Aorta (tissue), 5 donors: ENCODE measurements at regions not wholly inside any gene's neighbourhood (a gene's known extent, or its start where the extent isn't known, plus 50 kb on each side); places are given as distances from the start of the nearest gene placed in this dataset.

Experiments
- ATAC-seq: fragments of 200-7000 bp; cut with Tn5 transposase; one replicate; pipeline ENCODE4 v1.9.1; 2022; ENCODE audit warnings: moderate library complexity; ENCODE audit not compliant: low FRiP score
- DNase-seq, 2 donors: peaks; one replicate each; pipeline ENCODE4 v3.0.0-alpha.2; 2020
- H3K27ac ChIP-seq, 2 donors: one replicate each; pipeline ENCODE4 v1.5.1; 2013; ENCODE audit warnings: low read length in 2 of 2, mild to moderate bottlenecking in 2 of 2, moderate library complexity in 2 of 2, control low read depth in 1 of 2, inconsistent platforms in 1 of 2, low read depth in 1 of 2
- H3K27me3 ChIP-seq, 2 donors: one replicate each; pipeline ENCODE4 v1.6.1; 2013; ENCODE audit warnings: control low read depth in 1 of 2, low read length in 1 of 2, mild to moderate bottlenecking in 1 of 2, moderate library complexity in 1 of 2; ENCODE audit not compliant: insufficient read depth in 2 of 2, control insufficient read depth in 1 of 2
- H3K36me3 ChIP-seq, 2 donors: one replicate each; pipeline ENCODE4 v1.6.1; 2013; ENCODE audit warnings: control low read depth in 1 of 2, low read length in 1 of 2, mild to moderate bottlenecking in 1 of 2; ENCODE audit not compliant: insufficient read depth in 2 of 2, control insufficient read depth in 1 of 2
- H3K4me1 ChIP-seq, 2 donors: one replicate each; pipeline ENCODE4 v1.6.1; 2013; ENCODE audit warnings: low read length in 2 of 2, control low read depth in 1 of 2, mild to moderate bottlenecking in 1 of 2, moderate library complexity in 1 of 2; ENCODE audit not compliant: insufficient read depth in 2 of 2, control insufficient read depth in 1 of 2
- H3K4me3 ChIP-seq, 2 donors: one replicate each; pipeline ENCODE4 v1.5.1; 2013; ENCODE audit warnings: low read length in 2 of 2, control low read depth in 1 of 2, mild to moderate bottlenecking in 1 of 2
- H3K9me3 ChIP-seq: one replicate; pipeline ENCODE4 v1.6.1; 2013; ENCODE audit warnings: mild to moderate bottlenecking, low read length; ENCODE audit not compliant: control insufficient read depth
- WGBS, 2 donors: extraction: QIAGEN DNeasy Blood & Tissue Kit; methylation state at CpG; one replicate each; pipeline ENCODE4 v1.1.7; 2013; 5-methylcytosine and 5-hydroxymethylcytosine counted together
- intact Hi-C, 2 donors: fragments of 100-400 bp; cut with DNase I; formaldehyde crosslinking; loops; one replicate each; pipeline versions ENCODE4 v1.14.2 to v1.15.0; 2022
- donor health status: healthy with polysubstance abuse.
- donor health status: Bipolar disorder and iron deficiency.
- donor health status: DM: no; HTN: no; CAD: no.
- donor health status: DM: no; HTN: no; CAD: no.
- donor health status: DM: yes; HTN: yes; CAD: no.

DNA sequence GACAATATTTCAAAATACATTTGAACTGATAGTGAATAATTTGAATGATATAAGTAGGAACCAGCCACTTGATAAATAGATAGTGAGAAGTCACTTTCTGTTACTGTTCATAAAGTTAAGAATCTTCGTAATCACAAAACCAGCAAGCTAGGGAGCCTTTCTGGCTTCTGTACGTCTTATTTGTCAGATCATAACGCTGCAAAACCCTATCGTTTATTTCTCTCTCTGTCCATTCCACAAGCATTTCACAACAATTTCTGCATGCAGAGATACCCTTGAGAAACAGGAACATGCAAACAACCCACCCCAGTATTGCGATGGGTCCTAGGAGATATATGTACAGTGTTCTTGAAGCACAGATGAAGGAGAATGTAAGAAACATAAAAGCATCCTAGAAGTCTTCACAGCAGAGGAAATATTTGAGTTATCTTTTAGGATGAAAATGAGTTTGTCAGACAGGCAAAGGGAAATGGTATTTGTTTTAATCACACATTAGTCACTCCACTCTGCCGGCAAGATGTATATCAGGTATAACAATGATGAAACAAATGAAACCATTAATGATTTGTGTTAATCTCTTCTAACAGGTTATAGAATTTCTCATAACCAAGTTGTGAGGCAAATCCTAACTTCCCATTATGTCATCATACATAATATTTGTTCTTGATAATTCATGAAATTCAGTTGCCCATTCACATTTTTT, 668.7 kb upstream of the FTMT start:
- H3K27me3 ChIP-seq = no peaks in the 10 kb centered on the region
- no peak for ATAC-seq
- 74 to 87% methylated on average over 6 of the region's 6 CpGs for WGBS, 2 donors
- no peak for DNase-seq
- H3K27ac ChIP-seq = no peak overlapping the region
- no peaks in the 10 kb centered on the region for H3K9me3 ChIP-seq
- no peak overlapping the region for H3K4me3 ChIP-seq
- intact Hi-C loops = no loop called here
- H3K36me3 ChIP-seq = no peaks in the 10 kb centered on the region
- no peaks in the 10 kb centered on the region for H3K4me1 ChIP-seq

DNA sequence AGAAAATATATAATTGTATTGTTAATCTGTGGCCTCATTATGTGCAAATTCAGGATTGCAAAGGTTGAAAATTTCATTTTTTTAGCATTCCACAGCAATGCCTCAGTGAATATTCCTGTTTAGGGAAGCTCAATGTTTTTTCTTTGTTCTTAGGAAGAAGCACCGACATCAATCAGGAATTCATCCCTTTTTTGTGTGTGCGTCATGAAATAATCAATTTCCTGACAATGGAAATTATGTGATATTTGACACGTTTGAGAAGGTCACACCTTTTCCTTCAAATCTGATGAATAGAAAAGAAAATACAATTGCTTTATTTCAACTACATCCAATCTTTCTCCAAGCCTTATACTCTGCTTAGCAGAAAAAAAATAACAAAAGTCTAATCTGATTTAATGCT, 662.8 kb upstream of the FTMT start:
- 72 to 79% methylated on average over 3 of the region's 3 CpGs for WGBS, 2 donors
- H3K27me3 ChIP-seq = no peaks in the 10 kb centered on the region
- no peaks in the 10 kb centered on the region for H3K9me3 ChIP-seq
- DNase-seq = no peak
- no peak overlapping the region for H3K27ac ChIP-seq
- H3K4me1 ChIP-seq = no peaks in the 10 kb centered on the region
- no peak overlapping the region for H3K4me3 ChIP-seq
- no peak for ATAC-seq
- no peaks in the 10 kb centered on the region for H3K36me3 ChIP-seq
- intact Hi-C loops = no loop called here

DNA sequence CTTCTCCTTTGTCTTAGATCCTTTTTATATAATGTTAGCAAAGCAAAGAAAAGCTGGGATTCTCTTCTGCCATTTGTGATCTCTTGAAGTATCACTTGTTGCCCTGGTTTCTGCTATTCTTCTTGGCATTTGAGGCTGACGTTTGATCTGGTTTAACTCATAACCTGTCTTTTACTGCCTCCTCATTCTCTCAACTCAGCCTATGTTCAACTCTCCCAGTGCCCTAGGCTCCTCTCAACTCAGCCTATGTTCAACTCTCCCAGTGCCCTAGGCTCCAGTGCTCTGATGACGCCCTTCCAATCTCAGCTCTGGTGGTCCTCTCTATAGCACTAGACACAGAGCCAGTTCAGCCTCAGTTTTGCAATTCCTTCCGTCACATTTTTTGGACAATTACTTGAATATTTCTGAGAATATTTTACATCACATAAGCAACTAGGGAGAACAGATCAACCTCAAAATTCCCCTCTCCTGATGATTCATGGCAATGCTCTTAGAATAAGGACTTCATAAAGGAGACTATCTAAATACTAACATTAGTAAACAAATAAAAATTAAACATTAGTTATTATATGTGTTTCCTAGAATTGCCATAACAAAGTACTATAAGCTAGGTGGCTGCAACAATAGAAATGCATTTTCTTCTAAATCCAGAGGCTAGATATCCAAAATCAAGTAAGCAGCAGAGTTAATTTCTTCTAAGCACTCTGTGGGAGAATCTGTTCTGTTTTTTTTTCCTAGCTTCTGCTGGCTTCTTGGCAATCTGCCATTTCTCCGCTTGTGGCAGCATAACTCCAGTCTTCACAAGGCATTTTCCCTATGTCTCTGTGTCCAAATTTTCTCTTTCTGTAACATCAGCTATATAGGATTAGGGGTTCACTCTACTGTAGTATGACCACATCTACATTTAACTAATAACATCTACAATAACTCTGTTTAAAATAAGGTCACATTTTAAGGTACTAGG, 662.1 kb upstream of the FTMT start:
- DNase-seq (no peak), ATAC-seq (no peak)
- intact Hi-C loops = no loop called here
- Histone ChIP-seq H3K4me1 (no peaks in the 10 kb centered on the region), H3K9me3 (no peaks in the 10 kb centered on the region), H3K27me3 (no peaks in the 10 kb centered on the region), H3K4me3 (no peak overlapping the region), H3K27ac (no peak overlapping the region), H3K36me3 (no peaks in the 10 kb centered on the region)
- 43 to 46% methylated on average over 4 of the region's 4 CpGs for WGBS, 2 donors

DNA sequence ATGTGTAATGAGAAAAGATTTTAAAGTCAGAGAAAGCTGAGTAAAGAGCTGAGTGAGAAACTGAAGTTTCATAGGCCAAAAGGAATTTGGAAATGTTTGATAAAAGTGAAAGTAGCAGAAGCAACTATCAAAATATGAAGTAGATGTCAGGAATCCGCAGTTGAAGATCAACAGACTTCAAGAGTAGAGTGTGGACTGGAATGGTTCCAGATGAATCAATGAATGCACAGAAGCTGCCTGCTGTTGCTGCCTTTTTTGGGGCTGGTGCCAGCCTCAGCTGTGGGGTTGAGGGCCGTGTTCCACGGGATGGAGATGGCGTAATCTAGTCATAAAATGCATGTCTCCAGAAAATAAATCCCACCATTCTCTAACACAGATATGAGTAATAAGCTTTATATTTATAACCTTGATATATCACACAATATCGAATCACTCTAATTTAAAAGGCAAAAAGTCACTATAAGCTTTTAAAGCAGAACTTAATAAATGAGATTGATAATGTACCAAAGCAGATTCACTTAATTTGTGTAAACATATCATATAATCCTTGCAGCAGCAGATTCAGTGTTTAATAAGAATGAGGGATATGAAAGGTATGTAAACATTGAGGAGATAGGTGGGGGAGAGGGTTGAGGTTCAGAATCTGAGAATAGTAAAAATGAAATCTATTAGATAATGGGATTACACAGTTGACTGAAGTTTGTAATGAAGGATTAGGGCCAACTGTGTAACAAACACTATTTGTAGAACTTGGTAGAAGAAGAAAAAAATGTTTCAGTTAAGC, 652.3 kb upstream of the FTMT start:
- H3K9me3 ChIP-seq = no peaks in the 10 kb centered on the region
- H3K4me1 ChIP-seq = no peaks in the 10 kb centered on the region
- no peaks in the 10 kb centered on the region for H3K27me3 ChIP-seq
- DNase-seq = no peak
- H3K27ac ChIP-seq = no peak overlapping the region
- H3K36me3 ChIP-seq = no peaks in the 10 kb centered on the region
- no peak overlapping the region for H3K4me3 ChIP-seq
- 67 to 74% methylated on average over 5 of the region's 5 CpGs for WGBS, 2 donors
- no peak for ATAC-seq
- intact Hi-C loops = no loop called here

DNA sequence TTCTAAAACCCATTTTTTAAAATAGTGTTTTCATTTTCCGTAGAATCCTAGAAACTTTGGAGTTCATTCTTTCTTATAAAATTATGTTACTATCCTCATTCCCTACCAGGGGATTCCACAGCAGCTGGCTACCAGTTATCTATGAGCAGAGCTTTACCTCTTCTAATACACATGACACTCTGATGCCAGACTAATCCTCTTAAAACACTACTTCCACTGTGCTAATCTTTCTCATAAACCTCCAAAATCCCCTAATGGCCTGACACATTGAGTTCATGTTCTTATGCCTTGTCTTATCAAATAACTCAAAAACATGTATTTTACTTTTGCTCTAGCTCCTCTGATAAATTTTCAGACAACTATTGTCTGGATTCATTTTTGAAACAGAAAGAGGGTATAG, 633.6 kb upstream of the FTMT start:
- H3K27ac ChIP-seq = no peak overlapping the region
- WGBS, 2 donors = 34 to 57% methylated on average over 1 of the region's 1 CpG
- no peaks in the 10 kb centered on the region for H3K36me3 ChIP-seq
- H3K4me1 ChIP-seq = no peaks in the 10 kb centered on the region
- H3K27me3 ChIP-seq = no peaks in the 10 kb centered on the region
- intact Hi-C loops = no loop called here
- no peak overlapping the region for H3K4me3 ChIP-seq
- DNase-seq (no peak), ATAC-seq (no peak)
- H3K9me3 ChIP-seq = peaks cover 2% of the 10 kb centered on the region

DNA sequence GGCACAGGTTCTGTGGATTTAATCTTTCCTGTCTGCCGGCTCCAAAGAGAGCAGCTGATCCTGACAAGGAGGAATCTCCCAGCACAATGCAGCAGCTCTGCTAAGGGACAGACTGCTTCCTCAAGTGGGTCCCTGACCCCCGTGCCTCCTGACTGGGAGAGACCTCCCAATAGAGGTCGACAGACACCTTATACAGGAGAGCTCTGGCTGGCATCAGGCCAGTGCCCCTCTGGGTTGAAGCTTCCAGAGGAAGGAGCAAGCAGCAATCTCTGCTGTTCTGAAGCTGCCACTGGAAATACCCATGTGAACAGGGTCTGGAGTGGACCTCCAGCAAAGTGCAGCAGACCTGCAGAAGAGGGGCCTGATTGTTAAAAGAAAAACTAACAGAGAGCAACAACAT, 630.2 kb upstream of the FTMT start:
- Histone ChIP-seq H3K4me1 (no peaks in the 10 kb centered on the region), H3K36me3 (no peaks in the 10 kb centered on the region), H3K27ac (no peak overlapping the region), H3K27me3 (no peaks in the 10 kb centered on the region), H3K4me3 (no peak overlapping the region), H3K9me3 (peaks cover 2% of the 10 kb centered on the region)
- intact Hi-C loops = no loop called here
- 85 to 92% methylated on average over 3 of the region's 3 CpGs for WGBS, 2 donors
- peak in 1 of 2 donors; percentile 9 for DNase-seq
- no peak for ATAC-seq

DNA sequence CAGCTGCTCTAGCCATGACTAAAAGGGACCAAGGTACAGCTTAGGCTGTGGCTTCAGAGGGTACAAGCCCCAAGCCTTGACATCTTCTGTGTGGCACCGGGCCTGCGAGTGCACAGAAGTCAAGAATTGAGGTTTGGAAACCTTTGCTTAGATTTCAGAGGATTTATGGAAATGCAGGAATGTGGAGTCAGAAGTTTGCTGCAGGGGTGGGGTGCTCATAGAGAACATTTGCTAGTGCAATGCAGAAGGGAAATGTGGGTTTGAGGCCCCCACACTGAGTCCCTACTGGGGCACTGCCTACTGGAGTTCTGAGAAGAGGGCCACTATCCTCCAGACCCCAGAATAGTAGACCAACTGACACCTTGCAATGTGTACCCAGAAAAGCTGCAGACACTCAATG, 624.9 kb upstream of the FTMT start:
- no peaks in the 10 kb centered on the region for H3K4me1 ChIP-seq
- no peaks in the 10 kb centered on the region for H3K27me3 ChIP-seq
- intact Hi-C loops = no loop called here
- 40 to 59% methylated on average over 2 of the region's 2 CpGs for WGBS, 2 donors
- no peaks in the 10 kb centered on the region for H3K36me3 ChIP-seq
- DNase-seq (no peak), ATAC-seq (no peak)
- H3K4me3 ChIP-seq = no peak overlapping the region
- H3K27ac ChIP-seq = no peak overlapping the region
- no peaks in the 10 kb centered on the region for H3K9me3 ChIP-seq

DNA sequence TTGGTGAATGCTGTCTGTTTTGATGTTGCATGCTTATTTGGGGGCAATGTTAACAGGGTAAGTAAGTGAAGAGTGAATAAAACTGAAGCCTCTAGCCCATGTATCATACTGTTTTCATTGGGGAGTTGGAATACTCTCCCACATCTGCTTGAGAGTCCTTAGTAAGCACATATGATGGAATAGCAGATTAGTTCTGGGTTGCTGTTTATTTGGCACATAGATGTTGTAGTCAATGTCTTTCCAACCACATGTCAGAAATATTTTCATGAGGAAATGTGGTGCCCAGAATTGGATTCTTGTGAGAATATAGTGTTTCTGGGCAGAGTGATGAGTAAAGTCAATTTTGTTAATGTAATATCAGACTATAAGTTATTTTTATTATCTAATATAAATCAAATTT, 611.7 kb upstream of the FTMT start:
- Histone ChIP-seq H3K36me3 (no peaks in the 10 kb centered on the region), H3K4me3 (no peak overlapping the region), H3K9me3 (no peaks in the 10 kb centered on the region), H3K4me1 (no peaks in the 10 kb centered on the region), H3K27me3 (no peaks in the 10 kb centered on the region), H3K27ac (no peak overlapping the region)
- ATAC-seq (no peak), DNase-seq (no peak)
- intact Hi-C loops = no loop called here
